Neural cell (in vitro differentiated cells): ENCODE measurements at regions not wholly inside any gene's neighbourhood (a gene's known extent, or its start where the extent isn't known, plus 50 kb on each side); places are given as distances from the start of the nearest gene placed in this dataset.
A peak's percentile ranks its signal among the peaks of the same experiment; 100 is the strongest.

ENCODE experiments used
- H2AFZ ChIP-seq: fragments of 200-600, 300-800 bp; sonication (generic), shearing (Covaris generic); 2 replicates; pipeline ENCODE4 v1.6.0; 2014; ENCODE audit warnings: low read depth, mild to moderate bottlenecking, antibody characterized with exemption, low read length, moderate library complexity
- H3F3A ChIP-seq: fragments of 200-600 bp; shearing (Covaris generic); 2 replicates; pipeline ENCODE4 v1.6.1; 2016; ENCODE audit warnings: mild to moderate bottlenecking, moderate library complexity, mixed read lengths, antibody characterized with exemption, low read length; ENCODE audit not compliant: insufficient read depth, poor library complexity, severe bottlenecking
- H3K27ac ChIP-seq: fragments of 200-600, 300-800 bp; sonication (generic), shearing (Covaris generic); 2 replicates; pipeline ENCODE4 v1.5.1; 2014; ENCODE audit warnings: mild to moderate bottlenecking, low read length, moderate library complexity
- H3K27me3 ChIP-seq: fragments of 300-800, 200-600 bp; sonication (generic), shearing (Covaris generic); 2 replicates; pipeline ENCODE4 v1.6.0; 2014; ENCODE audit warnings: mild to moderate bottlenecking, low read depth, low read length, moderate library complexity; ENCODE audit not compliant: insufficient read depth
- H3K36me3 ChIP-seq: fragments of 300-800, 200-600 bp; sonication (generic), shearing (Covaris generic); 2 replicates; pipeline ENCODE4 v1.5.1; 2014; ENCODE audit warnings: mild to moderate bottlenecking, antibody characterized with exemption, low read length, moderate library complexity; ENCODE audit not compliant: insufficient read depth
- H3K4me2 ChIP-seq: fragments of 300-800, 200-600 bp; sonication (generic), shearing (Covaris generic); 2 replicates; pipeline ENCODE4 v1.6.0; 2014; ENCODE audit warnings: mild to moderate bottlenecking, low read length
- H3K4me3 ChIP-seq: fragments of 300-800, 200-600 bp; sonication (generic), shearing (Covaris generic); 2 replicates; pipeline ENCODE4 v1.5.1; 2014; ENCODE audit warnings: mild to moderate bottlenecking, low read length, moderate library complexity
- H3K79me2 ChIP-seq: fragments of 200-600 bp; shearing (Covaris generic); replicated peaks from 2 replicates; pipeline ENCODE4 v1.6.0; 2014; ENCODE audit warnings: mild to moderate bottlenecking, low read length, moderate library complexity; ENCODE audit not compliant: insufficient read depth
- H3K9ac ChIP-seq: fragments of 300-800, 200-600 bp; sonication (generic), shearing (Covaris generic); 2 replicates; pipeline ENCODE4 v1.6.1; 2016; ENCODE audit warnings: mild to moderate bottlenecking, low read length, mixed read lengths
- H3K9me2 ChIP-seq: fragments of 200-600 bp; shearing (Covaris generic); 2 replicates; pipeline ENCODE4 v1.6.1; 2016; ENCODE audit warnings: mild to moderate bottlenecking, low read length, mixed read lengths; ENCODE audit not compliant: insufficient read depth
- H3K9me3 ChIP-seq: fragments of 200-600, 300-800 bp; sonication (generic), shearing (Covaris generic); 2 replicates; pipeline ENCODE4 v1.6.1; 2016; ENCODE audit warnings: mild to moderate bottlenecking, mixed run types, low read length, moderate library complexity, mixed read lengths
- H4K20me1 ChIP-seq: fragments of 200-600 bp; shearing (Covaris generic); 2 replicates; pipeline ENCODE4 v1.6.1; 2016; ENCODE audit warnings: mild to moderate bottlenecking, mixed run types; ENCODE audit not compliant: insufficient read depth
- EP300 ChIP-seq: fragments of 450-650 bp; conservative IDR thresholded peaks from 2 replicates; pipeline ENCODE4 v1.6.1; 2014; ENCODE audit warnings: antibody characterized with exemption, mild to moderate bottlenecking, moderate library complexity; ENCODE audit not compliant: poor library complexity, severe bottlenecking
- EZH2 ChIP-seq: fragments of 200-600, 300-800 bp; shearing (Covaris generic), sonication (generic); IDR thresholded peaks from 2 replicates; pipeline ENCODE4 v1.6.1; 2014; ENCODE audit warnings: antibody characterized with exemption, low read length, borderline replicate concordance, mild to moderate bottlenecking; ENCODE audit not compliant: insufficient read depth, poor library complexity, severe bottlenecking
- MXI1 ChIP-seq: fragments of 450-650 bp; conservative IDR thresholded peaks from 2 replicates; pipeline ENCODE4 v1.6.1; 2014; ENCODE audit warnings: antibody characterized with exemption, mild to moderate bottlenecking; ENCODE audit not compliant: poor library complexity, severe bottlenecking
- POLR2AphosphoS5 ChIP-seq: IDR thresholded peaks from 2 replicates; pipeline ENCODE4 v1.6.1; 2012
- RAD21 ChIP-seq: fragments of 450-650 bp; conservative IDR thresholded peaks from 2 replicates; pipeline ENCODE4 v1.6.1; 2014; ENCODE audit warnings: antibody characterized with exemption, mild to moderate bottlenecking, moderate library complexity
- SMC3 ChIP-seq: fragments of 450-650 bp; conservative IDR thresholded peaks from 2 replicates; pipeline ENCODE4 v1.6.1; 2014; ENCODE audit warnings: antibody characterized with exemption, mild to moderate bottlenecking, moderate library complexity; ENCODE audit not compliant: poor library complexity
- TAF1 ChIP-seq: IDR thresholded peaks from 2 replicates; pipeline ENCODE4 v1.6.1; 2012; ENCODE audit warnings: low read depth
- TF ChIP-seq, protein P1 (sequence below): IDR thresholded peaks from 2 replicates; pipeline ENCODE4 v1.6.1; 2012; ENCODE audit warnings: borderline replicate concordance
- TF ChIP-seq, protein P2 (sequence below): fragments of 450-650 bp; IDR thresholded peaks from 2 replicates; pipeline ENCODE4 v1.5.1; 2014; ENCODE audit warnings: antibody characterized with exemption, mild to moderate bottlenecking, moderate library complexity; ENCODE audit not compliant: poor library complexity, severe bottlenecking

DNA sequence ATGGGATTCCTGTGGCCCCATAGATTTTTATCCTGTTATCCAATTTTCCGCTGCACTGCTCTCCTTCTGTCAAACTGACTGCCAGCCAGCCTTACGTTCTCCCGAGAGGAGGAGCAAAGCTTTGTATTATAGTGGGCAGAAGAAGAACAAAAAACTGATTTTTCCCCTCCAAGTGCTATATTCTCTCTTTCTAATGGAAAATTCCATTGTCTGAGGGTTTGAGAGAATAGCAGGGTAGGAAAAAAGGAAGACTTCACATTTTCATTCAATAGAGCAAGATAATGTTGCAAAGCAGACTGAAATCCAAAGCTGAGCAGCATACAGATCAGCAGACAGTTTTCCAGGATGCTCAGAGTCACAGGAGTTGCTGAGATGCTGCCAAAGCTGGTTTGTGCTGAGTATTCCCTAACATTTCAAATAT, 238.0 kb downstream of the UBE2E3 start:
- H3K9me3 ChIP-seq: no peaks in the 10 kb centered on the region
- H3K36me3 ChIP-seq: no peaks in the 10 kb centered on the region
- H3K4me3 ChIP-seq: peak overlapping the region; percentile 56
- TF ChIP-seq, protein P1, sequence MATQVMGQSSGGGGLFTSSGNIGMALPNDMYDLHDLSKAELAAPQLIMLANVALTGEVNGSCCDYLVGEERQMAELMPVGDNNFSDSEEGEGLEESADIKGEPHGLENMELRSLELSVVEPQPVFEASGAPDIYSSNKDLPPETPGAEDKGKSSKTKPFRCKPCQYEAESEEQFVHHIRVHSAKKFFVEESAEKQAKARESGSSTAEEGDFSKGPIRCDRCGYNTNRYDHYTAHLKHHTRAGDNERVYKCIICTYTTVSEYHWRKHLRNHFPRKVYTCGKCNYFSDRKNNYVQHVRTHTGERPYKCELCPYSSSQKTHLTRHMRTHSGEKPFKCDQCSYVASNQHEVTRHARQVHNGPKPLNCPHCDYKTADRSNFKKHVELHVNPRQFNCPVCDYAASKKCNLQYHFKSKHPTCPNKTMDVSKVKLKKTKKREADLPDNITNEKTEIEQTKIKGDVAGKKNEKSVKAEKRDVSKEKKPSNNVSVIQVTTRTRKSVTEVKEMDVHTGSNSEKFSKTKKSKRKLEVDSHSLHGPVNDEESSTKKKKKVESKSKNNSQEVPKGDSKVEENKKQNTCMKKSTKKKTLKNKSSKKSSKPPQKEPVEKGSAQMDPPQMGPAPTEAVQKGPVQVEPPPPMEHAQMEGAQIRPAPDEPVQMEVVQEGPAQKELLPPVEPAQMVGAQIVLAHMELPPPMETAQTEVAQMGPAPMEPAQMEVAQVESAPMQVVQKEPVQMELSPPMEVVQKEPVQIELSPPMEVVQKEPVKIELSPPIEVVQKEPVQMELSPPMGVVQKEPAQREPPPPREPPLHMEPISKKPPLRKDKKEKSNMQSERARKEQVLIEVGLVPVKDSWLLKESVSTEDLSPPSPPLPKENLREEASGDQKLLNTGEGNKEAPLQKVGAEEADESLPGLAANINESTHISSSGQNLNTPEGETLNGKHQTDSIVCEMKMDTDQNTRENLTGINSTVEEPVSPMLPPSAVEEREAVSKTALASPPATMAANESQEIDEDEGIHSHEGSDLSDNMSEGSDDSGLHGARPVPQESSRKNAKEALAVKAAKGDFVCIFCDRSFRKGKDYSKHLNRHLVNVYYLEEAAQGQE: peak; percentile 96
- no peak for TF ChIP-seq EZH2
- no peak for TF ChIP-seq POLR2AphosphoS5
- no peaks in the 10 kb centered on the region for H3K79me2 ChIP-seq
- H3K27me3 ChIP-seq: no peaks in the 10 kb centered on the region
- H4K20me1 ChIP-seq: no peaks in the 10 kb centered on the region
- H2AFZ ChIP-seq: peak overlapping the region; percentile 15
- peaks cover 4% of the 10 kb centered on the region for H3K9me2 ChIP-seq
- H3K9ac ChIP-seq: peak overlapping the region; percentile 46
- peak overlapping the region; percentile 70 for H3K27ac ChIP-seq
- no peaks in the 10 kb centered on the region for H3F3A ChIP-seq
- peak overlapping the region; percentile 72 for H3K4me2 ChIP-seq

GRCh38 chr2:181223234-181223633, 234.0 kb upstream of the ITGA4 start:
- H3K9ac ChIP-seq: no peak overlapping the region
- no peaks in the 10 kb centered on the region for H3K27me3 ChIP-seq
- no peaks in the 10 kb centered on the region for H3F3A ChIP-seq
- no peak overlapping the region for H2AFZ ChIP-seq
- H3K9me2 ChIP-seq: no peaks in the 10 kb centered on the region
- no peak overlapping the region for H3K4me3 ChIP-seq
- no peaks in the 10 kb centered on the region for H3K79me2 ChIP-seq
- no peaks in the 10 kb centered on the region for H4K20me1 ChIP-seq
- no peak for TF ChIP-seq RAD21
- no peak for TF ChIP-seq EP300
- TF ChIP-seq, protein P2, sequence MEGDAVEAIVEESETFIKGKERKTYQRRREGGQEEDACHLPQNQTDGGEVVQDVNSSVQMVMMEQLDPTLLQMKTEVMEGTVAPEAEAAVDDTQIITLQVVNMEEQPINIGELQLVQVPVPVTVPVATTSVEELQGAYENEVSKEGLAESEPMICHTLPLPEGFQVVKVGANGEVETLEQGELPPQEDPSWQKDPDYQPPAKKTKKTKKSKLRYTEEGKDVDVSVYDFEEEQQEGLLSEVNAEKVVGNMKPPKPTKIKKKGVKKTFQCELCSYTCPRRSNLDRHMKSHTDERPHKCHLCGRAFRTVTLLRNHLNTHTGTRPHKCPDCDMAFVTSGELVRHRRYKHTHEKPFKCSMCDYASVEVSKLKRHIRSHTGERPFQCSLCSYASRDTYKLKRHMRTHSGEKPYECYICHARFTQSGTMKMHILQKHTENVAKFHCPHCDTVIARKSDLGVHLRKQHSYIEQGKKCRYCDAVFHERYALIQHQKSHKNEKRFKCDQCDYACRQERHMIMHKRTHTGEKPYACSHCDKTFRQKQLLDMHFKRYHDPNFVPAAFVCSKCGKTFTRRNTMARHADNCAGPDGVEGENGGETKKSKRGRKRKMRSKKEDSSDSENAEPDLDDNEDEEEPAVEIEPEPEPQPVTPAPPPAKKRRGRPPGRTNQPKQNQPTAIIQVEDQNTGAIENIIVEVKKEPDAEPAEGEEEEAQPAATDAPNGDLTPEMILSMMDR: no peak
- TF ChIP-seq MXI1: no peak
- no peak for TF ChIP-seq EZH2
- TF ChIP-seq SMC3: no peak
- no peak for TF ChIP-seq POLR2AphosphoS5
- TF ChIP-seq, protein P1: no peak
- TF ChIP-seq TAF1: no peak
- H3K9me3 ChIP-seq: no peaks in the 10 kb centered on the region
- H3K4me2 ChIP-seq: no peak overlapping the region
- no peaks in the 10 kb centered on the region for H3K36me3 ChIP-seq
- no peak overlapping the region for H3K27ac ChIP-seq
